Right ventricle myocardium superior (tissue), 1 donor: ENCODE measurements at regions not wholly inside any gene's neighbourhood (a gene's known extent, or its start where the extent isn't known, plus 50 kb on each side); places are given as distances from the start of the nearest gene placed in this dataset.
A peak's percentile ranks its signal among the peaks of the same experiment; 100 is the strongest.

Source experiments
- ATAC-seq: fragments of 200-7000 bp; cut with Tn5 transposase; one replicate; pipeline ENCODE4 v1.9.1; 2020; ENCODE audit warnings: mild to moderate bottlenecking; ENCODE audit not compliant: poor library complexity
- DNase-seq: peaks from one replicate; pipeline ENCODE4 v3.0.0-alpha.2; 2020
- intact Hi-C: fragments of 100-400 bp; cut with DNase I; formaldehyde crosslinking; loops from one replicate; pipeline ENCODE4 v1.11.2; 2022
- donor health status: DM: no; HTN: yes; CAD: no; lungs with severe emphysema.

DNA sequence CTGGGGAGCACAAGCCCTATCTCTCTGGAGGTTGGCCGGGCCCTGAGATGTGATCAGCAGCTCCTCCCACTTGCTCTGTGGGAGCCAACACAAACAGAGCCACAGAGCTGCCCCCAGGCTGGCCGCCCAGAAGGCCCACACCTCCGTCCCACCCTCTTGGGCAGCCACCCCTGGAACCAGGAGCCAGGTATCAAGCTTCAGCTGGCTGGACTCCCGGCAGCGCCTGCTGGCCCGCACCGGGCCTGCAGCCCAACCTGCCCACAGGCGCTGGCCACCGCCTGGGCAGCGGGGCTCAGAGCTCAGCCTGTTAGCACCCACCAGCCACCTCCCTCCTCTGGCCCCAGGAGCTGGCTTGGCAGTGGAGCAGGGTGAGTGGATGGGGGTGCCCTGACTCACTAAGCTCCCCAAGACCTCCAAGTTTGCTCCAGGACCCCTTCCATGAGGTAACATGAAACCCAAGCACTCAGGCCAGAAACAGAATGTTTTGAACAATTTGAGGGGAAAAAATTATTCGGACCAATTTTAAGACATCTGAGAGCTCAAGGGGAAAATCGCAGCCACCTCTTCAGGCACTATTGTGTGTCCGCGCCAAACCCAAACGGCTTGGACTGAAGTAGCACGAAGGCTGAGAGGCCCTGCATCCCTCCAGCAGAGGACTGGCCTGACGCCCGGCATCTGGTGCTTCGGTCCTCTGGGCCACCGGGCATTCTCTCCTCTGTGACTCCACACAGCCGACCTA, 450.8 kb downstream of the SOX6 start:
- ATAC-seq = peak; percentile 23
- no peak for DNase-seq
- intact Hi-C loops = loop anchor here (10.0 kb wide), 1 partner anchor 719 kb away; no protein-coding TSS in a partner anchor

DNA sequence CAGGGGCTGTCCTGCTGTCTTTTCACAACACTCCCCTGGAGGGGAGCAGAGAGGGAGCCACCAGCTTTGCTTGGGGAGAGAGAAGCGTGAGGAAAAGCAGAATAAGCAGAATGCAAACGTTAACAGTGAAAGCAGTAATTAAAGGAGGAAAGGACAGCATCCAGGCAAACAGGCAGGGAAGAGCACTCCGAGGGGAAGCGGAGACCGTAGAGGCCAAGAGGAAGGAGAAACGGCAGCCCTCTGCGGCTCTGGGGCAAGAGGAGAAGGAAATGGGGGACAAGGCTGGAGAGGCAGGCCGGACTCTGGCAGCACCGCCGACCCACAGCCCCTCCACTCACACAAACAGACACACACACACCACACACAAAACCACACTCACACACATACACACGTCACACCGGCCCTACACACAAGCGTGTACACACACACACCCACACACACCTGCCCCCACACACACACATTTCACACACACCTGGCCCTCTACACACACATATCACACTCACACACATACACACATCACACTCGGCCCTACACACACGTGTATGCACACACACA, 449.8 kb downstream of the SOX6 start:
- DNase-seq = no peak
- ATAC-seq = no peak
- intact Hi-C loops = loop anchor here (10.0 kb wide), 1 partner anchor 718 kb away; no protein-coding TSS in a partner anchor

DNA sequence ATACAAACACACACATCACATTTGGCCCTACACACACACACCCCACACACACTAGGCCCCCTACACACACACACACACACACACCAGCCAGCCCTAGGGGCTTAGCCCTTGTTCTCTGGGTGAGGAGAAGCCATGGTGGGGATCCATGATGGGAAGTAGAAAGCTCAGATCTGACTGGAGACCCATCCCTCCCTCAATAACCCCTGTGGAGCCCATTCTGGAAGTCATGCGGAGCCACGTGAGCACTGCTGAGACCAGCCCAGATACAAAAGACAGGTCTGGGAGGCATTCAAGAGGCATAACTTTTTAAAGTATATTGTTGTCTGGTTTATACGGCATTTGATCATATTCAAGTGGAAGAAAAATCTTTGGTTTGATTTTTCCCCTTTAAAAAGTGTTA, 448.5 kb downstream of the SOX6 start:
- ATAC-seq (no peak), DNase-seq (no peak)
- intact Hi-C loops = loop anchor here (10.0 kb wide), 1 partner anchor 717 kb away; no protein-coding TSS in a partner anchor

DNA sequence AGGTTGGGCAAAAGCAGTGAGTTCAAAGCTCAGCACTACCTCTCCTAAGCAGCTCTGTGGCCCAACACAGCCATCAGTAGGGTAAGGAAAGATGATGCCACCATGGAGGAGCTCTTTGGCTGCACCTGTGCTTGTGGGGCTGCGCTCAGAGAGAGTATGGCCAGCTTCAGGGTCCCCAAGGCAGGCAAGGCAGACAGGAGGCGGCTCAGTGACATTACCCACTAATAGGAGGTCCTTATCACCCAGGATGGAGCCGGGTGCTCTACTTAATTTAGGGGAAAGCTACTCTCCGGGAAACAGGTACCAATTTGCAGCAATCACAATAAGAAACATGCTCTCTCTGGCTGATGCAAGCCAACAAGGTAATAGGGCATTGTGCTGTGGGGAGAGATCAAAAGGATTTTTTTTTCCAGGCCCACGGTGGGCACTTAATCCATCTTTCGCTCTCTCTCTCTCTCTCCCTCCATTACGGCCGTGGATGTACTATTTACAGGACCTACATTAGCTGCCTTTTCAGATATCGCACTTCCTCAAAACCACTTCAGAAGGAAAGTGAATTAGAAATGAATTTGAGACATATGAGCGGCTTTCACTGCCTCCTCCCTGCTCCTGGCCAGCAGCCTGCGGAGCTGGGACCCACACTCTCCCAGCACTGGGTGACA, 446.3 kb downstream of the SOX6 start:
- DNase-seq (no peak), ATAC-seq (no peak)
- intact Hi-C loops = loop anchor here (10.0 kb wide), 1 partner anchor 715 kb away; no protein-coding TSS in a partner anchor

DNA sequence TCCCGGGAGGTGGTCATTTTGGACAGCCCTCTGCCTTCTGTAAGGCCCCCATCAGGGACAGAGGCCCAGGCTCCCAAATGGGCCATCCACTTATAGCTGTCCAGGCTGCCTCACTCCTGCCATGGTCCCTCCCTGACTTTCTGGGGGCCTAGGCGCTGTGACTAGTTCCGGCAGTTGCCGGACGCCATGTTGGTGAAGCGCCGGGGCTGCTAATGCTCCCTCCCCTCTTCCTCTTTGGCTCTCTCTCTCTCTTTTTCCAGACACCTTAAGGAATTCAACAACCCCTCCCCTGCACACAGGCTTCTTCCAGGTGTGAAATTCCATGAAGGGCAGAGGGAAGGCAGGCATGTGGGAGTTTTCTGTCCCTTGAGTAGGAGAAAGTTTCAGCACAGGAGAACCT, 445.6 kb downstream of the SOX6 start:
- intact Hi-C loops = no loop called here
- ATAC-seq (no peak), DNase-seq (no peak)

DNA sequence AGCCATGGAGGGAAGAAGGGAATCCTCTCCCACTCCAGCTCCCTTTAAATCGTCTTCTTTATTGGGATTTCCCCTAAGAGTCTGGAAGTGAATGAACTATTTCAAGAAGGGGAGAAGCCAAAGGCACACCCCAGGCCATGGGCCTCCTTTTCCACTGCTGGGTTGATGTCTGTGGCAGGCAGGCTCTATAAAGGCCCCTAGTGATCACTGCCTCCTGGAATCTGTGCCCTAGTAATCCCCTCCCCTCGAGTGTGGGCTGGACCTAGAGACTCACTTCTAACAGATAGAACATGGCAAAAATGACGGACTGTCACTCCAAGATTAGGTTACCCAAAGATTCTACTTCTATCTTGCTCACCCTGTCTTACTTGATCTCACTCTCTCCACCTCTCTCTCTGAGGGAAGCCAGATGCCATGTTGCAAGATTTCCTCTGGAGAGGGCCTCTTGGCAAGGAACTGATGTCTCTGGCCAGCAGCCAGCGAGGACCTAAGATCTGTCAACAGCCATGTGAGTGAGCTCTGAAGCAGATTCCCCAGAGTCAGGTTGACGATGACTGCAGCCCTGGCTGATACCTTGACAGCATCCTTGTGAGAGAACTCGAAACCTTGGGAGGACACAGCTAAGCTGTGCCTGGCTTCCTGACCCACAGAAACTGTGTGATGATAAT, 444.8 kb downstream of the SOX6 start:
- peak; percentile 84 for DNase-seq
- intact Hi-C loops = no loop called here
- ATAC-seq = peak; percentile 80

DNA sequence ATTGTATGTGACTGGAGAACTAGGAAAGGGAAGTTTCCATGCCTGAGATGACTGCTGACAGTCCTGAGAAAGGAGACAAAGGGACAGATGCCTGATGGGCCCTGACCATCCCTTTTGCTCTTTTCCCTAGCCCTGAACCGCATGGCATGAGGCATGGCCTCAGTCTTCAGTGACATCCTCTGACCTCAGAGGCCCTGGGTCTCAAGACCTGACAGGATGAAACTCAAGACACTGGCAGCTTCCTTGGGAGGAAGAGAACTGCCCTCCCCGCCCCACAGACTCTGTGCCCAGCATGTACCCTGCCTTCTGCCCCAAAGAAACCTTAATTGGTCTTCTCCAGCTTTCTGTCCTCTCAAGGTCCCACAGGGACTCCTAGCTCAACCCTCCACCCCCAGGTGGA, 444.1 kb downstream of the SOX6 start:
- ATAC-seq = no peak
- DNase-seq = no peak
- intact Hi-C loops = no loop called here

DNA sequence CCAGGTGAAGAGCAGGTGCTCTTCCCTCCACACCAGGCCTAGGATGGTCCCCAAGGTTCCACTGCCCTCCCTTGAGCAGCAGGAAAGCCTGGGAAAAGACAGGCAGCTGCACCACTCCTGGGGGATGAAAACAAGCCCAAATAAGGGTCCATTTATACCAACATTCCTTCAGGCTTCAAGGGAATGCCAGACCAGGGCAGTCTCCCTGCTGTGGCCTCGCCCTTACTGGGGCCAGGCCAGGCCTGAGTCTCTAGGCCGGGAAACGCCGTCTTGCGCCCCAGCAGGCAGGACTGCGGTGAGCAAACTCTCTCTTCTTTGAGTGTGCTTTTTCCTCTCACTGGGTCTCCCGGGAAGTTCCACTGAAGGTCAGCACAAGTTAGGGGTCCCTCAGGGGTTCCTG, 443.5 kb downstream of the SOX6 start:
- DNase-seq (no peak), ATAC-seq (no peak)
- intact Hi-C loops = no loop called here

DNA sequence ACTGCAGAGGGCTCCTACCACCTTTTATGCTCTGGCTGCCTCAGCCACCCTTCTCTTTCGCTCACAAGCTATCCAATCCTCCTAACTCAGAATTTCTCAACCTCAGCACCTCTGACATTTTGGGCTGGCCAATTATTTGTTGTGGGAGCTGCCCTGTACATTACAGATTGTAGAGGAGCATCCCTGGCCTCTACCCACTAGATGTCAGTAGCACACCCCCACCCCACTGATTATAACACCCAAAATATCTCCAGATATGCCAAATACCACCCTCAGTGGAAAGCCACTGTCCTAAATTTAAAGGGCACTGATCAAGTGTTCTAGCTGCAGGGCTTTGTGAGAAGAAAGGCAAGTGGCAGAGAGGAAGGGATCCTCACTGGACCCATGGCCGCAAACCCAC, 443.1 kb downstream of the SOX6 start:
- ATAC-seq = peak; percentile 41

More for the DNA sequence above, 443.1 kb downstream of the SOX6 start:
- no peak for DNase-seq
- intact Hi-C loops = no loop called here
